ENCODE measurements at regions not wholly inside any gene's neighbourhood (a gene's known extent, or its start where the extent isn't known, plus 50 kb on each side); places are given as distances from the start of the nearest gene placed in this dataset.

- DNase-seq: no peak
Observed at GRCh38 chr13:97564956-97565355, 131.0 kb downstream of the RAP2A start.

DNA sequence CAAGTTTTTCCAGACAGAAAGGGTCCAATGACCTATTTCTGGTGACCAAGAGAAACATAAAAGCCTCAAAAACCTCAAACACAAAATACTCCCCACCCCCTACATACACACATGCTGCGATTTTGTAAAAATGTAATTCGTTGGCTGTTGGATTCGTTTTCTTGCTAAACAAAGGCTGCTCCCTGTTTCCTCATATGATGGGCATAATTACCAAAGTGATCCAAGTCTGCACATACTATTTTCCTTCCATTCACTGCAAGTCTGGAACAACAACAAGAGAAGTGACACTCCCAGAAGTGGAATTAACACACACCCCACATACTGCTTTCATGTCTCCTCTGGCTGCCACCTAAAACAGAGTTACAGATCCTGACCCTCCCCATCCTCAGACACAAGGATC lies 131.9 kb downstream of the RAP2A start:
- no peak for DNase-seq

DNA sequence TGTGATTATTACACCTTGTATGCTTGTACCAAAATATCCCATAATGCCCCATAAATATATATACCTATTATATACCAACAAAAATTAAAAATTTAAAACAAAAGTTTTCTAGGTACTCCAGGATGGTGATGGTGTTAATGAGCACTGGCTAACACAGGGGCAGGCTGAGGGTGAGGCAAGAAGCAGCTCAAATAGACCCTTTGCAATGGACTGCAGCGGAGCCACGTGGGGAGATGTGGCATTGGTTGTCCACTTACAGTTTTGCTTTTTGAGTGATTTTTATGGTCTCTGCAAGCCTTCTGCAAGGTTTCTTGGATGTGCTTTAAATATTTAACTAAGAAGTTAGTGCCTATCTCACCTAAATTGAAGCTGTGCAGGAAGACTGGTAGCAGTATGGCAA lies 132.9 kb downstream of the RAP2A start:
- DNase-seq: no peak

- DNase-seq: no peak
Observed at GRCh38 chr13:97567510-97568243, 133.7 kb downstream of the RAP2A start.

- no peak for DNase-seq
Observed at GRCh38 chr13:97568850-97569249, 134.9 kb downstream of the RAP2A start.

GRCh38 chr13:97569841-97570240 lies 135.9 kb downstream of the RAP2A start:
- no peak for DNase-seq

GRCh38 chr13:97570442-97570841 lies 136.5 kb downstream of the RAP2A start:
- DNase-seq: no peak

GRCh38 chr13:97573011-97573410 lies 139.0 kb downstream of the RAP2A start:
- no peak for DNase-seq

- DNase-seq: peak in 1 of 2 experiments; percentile 23
Observed at GRCh38 chr13:97574926-97575325, 141.0 kb downstream of the RAP2A start.

DNA sequence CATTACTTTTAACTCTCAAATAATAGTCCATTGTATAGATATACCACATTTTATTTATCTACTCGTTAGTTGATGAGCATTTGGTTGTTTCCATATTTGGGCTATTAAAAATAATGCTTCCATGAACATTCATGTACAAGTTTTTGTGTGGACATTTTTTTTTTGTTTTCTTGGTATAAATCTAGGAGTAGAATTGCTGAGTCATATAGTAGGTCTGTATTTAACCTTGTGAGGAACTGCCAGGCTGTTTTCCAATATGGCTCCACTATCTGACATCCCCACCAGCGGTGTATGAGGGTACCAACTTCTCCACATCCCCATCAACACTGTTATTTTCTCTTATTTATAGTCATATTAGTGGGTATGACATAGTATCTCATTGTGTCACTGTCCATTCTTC lies 143.1 kb downstream of the RAP2A start:
- no peak for DNase-seq

DNA sequence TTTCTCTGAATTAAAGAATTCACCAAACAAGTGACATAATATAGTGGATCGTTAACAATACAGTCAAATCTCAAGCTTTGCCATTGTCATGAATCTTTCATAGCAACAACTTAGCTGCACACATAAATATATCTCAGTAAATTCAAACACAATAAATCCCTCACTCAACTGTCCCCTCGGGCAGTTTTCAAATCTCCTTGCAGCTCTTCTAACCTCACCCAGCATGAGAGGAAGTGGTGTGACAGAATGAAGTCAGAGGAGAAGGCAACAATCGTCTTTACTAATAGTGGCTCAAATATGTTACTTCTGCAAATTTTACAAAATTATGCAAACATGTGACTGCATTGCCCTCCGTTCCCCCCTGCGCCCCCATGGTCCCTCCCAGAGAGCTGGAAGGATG lies 148.2 kb downstream of the RAP2A start:
- no peak for DNase-seq

DNA sequence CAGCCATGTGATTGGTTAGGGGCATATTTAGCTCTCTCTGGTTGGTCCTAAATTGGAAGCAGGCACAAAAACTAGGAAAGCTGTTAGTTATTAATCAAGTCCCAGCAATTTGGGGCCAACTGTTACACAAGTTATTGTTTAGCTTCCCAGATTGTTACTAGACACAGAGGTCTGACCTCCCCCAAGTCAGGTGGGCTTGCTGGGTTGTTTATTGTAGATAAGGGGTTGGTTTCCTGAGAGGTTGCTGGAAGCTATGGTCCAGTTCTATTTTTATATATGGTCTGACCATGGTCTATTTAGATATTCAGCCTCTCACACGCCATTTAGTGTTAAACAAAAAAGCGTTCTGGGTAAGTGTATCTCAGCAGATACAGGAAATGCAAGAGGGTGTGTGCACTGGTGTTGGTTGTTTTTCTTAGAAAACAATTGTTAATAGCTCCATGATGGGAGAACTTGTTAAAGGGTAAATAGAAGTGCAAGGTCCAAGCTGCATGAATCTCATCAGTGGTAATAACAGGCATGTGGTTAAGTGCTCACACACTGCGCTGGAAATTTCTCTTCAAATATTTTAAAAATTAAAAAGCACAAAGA lies 150.0 kb downstream of the RAP2A start:
- DNase-seq: no peak

DNA sequence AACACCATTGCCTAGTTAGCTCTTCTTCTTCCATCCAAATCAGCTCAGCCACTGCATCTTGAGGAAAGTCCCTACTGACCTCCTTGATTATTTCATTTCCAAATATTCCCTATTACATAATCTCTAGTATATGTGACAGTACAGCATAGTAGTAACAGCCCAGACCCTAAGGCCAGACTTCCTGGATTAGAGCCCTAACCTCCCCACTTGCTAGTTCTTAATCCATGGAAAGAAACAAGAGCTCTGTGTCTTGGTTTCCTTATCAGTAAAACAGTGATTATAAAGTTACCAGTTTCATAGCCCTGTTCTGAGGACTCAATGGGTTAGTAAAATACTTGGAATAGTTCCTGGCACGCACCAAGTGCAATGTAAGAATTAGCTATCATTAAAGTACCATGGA lies 153.0 kb downstream of the RAP2A start:
- no peak for DNase-seq

DNA sequence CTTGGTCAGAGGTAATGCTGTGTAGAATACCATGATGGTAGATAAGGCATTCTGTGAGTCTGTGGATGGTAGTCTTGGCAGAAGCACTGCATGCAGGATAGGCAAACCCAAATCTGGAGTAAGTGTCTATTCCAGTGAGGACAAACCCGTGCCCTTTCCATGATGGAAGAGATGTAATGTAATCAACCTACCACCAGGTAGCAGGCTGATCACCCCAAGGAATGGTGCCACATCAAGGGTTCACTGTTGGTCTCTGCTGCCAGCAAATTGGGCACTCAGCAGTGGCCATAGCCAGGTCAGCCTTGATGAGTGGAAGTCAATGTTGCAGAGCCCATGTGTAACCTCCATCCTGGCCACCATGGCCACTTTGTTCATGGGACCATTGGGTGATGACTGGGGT lies 155.0 kb downstream of the RAP2A start:
- no peak for DNase-seq

DNA sequence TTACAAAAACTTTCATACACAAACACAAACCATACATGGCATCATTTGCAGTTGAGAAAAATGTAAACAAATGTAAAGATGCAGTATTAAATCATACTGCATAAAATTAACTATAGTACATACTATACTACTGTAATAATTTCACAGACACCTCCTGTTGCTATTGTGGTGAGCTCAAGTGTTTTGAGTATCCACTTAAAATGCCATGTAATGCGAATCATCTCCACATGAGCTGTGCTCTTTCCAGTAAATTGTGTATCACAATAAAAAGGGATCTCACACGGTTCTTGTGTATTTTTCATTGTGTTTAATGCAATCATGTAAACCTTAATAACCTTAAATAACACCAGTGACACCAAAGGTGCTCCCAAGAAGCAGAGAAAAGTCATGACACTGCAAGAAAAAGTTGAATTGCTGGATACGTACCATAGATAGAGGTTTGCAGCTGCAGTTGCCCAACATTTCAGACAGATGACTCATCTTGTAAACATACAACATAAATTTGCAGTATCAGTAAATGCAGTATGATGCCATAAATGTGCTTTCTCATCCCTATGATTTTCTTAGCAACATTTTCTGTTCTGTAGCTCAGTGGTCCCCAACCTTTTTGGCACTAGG lies 166.6 kb downstream of the RAP2A start:
- peak in 1 of 2 experiments; percentile 62 for DNase-seq

- no peak for DNase-seq
Observed at GRCh38 chr13:97615266-97615665, 181.3 kb downstream of the RAP2A start.

DNA sequence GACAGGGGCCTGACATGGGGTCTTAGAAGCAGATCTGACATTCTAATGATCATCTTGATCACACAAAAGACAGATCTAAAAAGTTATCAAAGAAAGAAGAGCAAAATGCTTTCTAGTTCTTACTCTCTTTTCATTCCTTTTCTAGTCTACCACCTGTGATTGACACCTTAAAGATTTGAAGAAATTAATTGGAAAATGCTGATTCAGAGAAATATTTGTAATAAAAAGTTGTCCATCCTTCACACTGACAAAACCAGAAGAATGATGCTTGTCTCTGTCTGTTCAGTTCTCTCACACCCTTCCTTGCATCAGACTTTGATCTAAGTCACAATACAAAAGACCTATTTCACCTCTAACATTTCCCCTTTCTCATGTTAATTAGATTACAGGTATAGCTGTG lies 182.4 kb downstream of the RAP2A start:
- DNase-seq: no peak

DNA sequence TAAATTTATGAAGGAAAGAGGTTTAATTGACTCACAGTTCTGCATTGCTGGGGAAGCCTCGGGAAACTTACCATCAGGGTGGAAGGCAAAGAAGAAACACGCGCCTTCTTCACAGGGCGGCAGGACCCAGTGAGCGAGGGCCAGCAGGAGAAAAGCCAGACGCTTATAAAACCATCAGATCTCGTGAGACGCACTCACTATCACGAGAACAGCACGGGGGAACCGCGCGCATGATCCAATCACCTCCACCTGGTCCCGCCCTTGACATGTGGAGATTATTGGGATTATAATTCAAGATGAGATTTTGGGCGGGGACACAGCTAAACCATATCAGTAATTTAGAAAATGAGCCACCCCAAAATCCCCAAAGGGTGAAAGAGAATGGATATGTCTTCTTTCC lies 187.1 kb downstream of the RAP2A start:
- no peak for DNase-seq

- no peak for DNase-seq
Observed at GRCh38 chr13:97621631-97622030, 187.7 kb downstream of the RAP2A start.

- DNase-seq: no peak
Observed at GRCh38 chr13:97627566-97627965, 193.6 kb downstream of the RAP2A start.

GRCh38 chr13:97629601-97630272 lies 195.8 kb downstream of the RAP2A start:
- no peak for DNase-seq

- DNase-seq: no peak
Observed at GRCh38 chr13:97630725-97631124, 196.8 kb downstream of the RAP2A start.

- DNase-seq: no peak
Observed at GRCh38 chr13:97631158-97631557, 197.2 kb downstream of the RAP2A start.

DNA sequence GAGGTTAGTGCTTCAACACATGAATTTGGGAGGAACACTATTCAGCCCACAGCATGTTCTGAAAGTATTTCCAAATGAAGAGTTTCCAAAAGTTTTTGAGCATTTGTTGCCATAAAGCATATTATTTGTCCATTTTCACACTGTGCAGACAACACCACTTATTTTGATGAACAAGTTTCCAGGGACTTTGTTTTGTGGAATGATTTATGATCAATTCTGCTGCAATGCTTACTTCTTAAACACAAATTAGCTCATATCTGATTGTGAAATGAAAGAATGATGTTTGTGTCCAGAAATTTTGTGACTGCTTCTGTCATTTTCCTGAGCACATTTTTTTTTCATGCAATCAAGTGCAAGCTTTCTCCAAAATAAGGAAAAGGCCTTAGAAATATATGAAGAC lies 205.3 kb downstream of the RAP2A start:
- DNase-seq: no peak

Measured in SW 1271 (cell line).